Osteoblast (primary cell): ENCODE measurements at regions not wholly inside any gene's neighbourhood (a gene's known extent, or its start where the extent isn't known, plus 50 kb on each side); places are given as distances from the start of the nearest gene placed in this dataset.
"Not testable (repeated sequence)": the region's sequence is repeated elsewhere in the genome, so short reads cannot be mapped to it uniquely, and the experiment has no call there.

Experiments
- DNase-seq: peaks from one replicate; pipeline ENCODE4 v3.0.0; 2011; ENCODE audit warnings: low spot score, mixed read lengths; ENCODE audit not compliant: insufficient read length; ENCODE audit errors: missing footprints
- H2AFZ ChIP-seq: 2 replicates; pipeline ENCODE4 v1.6.0; 2011; ENCODE audit warnings: mild to moderate bottlenecking, low read length
- H3K27ac ChIP-seq: 2 replicates; pipeline ENCODE4 v1.5.1; 2011; ENCODE audit warnings: mild to moderate bottlenecking, low read depth, low read length, moderate library complexity
- H3K27me3 ChIP-seq: 2 replicates; pipeline ENCODE4 v1.6.0; 2012; ENCODE audit warnings: mild to moderate bottlenecking, control low read depth, inconsistent platforms, low read length, moderate library complexity; ENCODE audit not compliant: insufficient read depth
- H3K36me3 ChIP-seq: 2 replicates; pipeline ENCODE4 v1.5.1; 2011; ENCODE audit warnings: mild to moderate bottlenecking, low read length, control low read depth, moderate library complexity; ENCODE audit not compliant: insufficient read depth
- H3K4me1 ChIP-seq: 2 replicates; pipeline ENCODE4 v1.5.1; 2011; ENCODE audit warnings: mild to moderate bottlenecking, low read length, control low read depth, moderate library complexity; ENCODE audit not compliant: insufficient read depth
- H3K4me2 ChIP-seq: 2 replicates; pipeline ENCODE4 v1.6.0; 2011; ENCODE audit warnings: mild to moderate bottlenecking, low read length; ENCODE audit not compliant: insufficient read depth
- H3K4me3 ChIP-seq: fragments of 200-600 bp; sonication (generic); 3 replicates; pipeline ENCODE4 v1.5.1; 2012; ENCODE audit warnings: mild to moderate bottlenecking, low read length, inconsistent platforms; ENCODE audit not compliant: insufficient read depth
- H3K79me2 ChIP-seq: 2 replicates; pipeline ENCODE4 v1.6.0; 2012; ENCODE audit warnings: mild to moderate bottlenecking, low read length, control low read depth, inconsistent platforms; ENCODE audit not compliant: insufficient read depth
- H3K9me3 ChIP-seq: 2 replicates; pipeline ENCODE4 v1.5.1; 2011; ENCODE audit warnings: low read depth, low read length, control low read depth
- H4K20me1 ChIP-seq: 2 replicates; pipeline ENCODE4 v1.6.0; 2012; ENCODE audit warnings: mild to moderate bottlenecking, low read length, control low read depth; ENCODE audit not compliant: insufficient read depth
- TF ChIP-seq, protein P1 (sequence below): IDR thresholded peaks from 2 replicates; pipeline ENCODE4 v1.5.1; 2011; ENCODE audit warnings: mild to moderate bottlenecking, low read depth, low read length, moderate library complexity; ENCODE audit errors: extremely low read depth

DNA sequence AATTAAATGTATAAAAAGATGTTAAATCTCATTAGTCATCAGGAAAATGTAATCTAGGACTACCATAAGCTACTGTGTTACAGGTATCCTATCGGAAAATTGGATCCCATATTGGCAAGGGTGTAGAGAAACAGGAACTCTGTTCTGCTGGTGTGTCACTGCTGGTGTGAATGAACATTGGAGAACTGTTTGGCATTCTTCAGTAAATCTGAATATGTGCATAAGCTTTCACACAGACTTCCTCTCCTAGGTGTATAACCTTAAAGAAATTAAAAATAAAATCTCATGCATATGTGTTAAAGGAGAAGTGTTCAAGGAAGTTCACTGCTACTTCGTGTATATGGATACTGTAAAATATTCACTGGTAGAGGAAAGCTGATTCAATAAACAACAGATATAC lies 484.6 kb upstream of the TLE4 start:
- Histone ChIP-seq H4K20me1 (no peaks in the 10 kb centered on the region), H2AFZ (no peak overlapping the region), H3K9me3 (no peaks in the 10 kb centered on the region), H3K4me1 (no peaks in the 10 kb centered on the region), H3K27ac (no peak overlapping the region), H3K4me3 (no peak overlapping the region), H3K4me2 (no peak overlapping the region), H3K27me3 (no peaks in the 10 kb centered on the region), H3K79me2 (no peaks in the 10 kb centered on the region), H3K36me3 (no peaks in the 10 kb centered on the region)
- no peak for DNase-seq
- TF ChIP-seq, protein P1, sequence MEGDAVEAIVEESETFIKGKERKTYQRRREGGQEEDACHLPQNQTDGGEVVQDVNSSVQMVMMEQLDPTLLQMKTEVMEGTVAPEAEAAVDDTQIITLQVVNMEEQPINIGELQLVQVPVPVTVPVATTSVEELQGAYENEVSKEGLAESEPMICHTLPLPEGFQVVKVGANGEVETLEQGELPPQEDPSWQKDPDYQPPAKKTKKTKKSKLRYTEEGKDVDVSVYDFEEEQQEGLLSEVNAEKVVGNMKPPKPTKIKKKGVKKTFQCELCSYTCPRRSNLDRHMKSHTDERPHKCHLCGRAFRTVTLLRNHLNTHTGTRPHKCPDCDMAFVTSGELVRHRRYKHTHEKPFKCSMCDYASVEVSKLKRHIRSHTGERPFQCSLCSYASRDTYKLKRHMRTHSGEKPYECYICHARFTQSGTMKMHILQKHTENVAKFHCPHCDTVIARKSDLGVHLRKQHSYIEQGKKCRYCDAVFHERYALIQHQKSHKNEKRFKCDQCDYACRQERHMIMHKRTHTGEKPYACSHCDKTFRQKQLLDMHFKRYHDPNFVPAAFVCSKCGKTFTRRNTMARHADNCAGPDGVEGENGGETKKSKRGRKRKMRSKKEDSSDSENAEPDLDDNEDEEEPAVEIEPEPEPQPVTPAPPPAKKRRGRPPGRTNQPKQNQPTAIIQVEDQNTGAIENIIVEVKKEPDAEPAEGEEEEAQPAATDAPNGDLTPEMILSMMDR: no peak

DNA sequence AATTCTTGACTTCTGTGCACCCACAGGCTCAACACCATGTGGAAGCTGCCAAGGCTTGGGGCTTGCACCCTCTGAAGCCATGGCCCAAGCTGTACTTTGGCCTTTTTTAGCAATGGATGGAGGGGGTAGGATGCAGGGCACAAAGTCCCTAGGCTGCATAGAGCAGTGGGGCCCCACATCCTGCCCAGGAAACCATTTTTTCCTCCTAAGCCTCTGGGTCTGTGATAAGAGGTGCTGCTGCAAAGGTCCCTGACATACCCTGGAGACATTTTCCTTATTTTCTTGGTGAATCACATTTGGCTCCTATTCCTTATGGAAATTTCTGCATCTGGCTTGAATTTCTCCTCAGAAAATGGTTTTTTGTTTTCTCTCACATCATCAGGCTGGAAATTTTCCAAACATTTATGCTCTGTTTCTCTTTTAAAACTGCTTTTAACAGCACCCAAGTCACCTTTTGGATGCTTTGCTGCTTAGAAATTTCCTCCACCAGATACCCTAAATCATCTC lies 482.7 kb upstream of the TLE4 start:
- H3K36me3 ChIP-seq: no peaks in the 10 kb centered on the region
- H4K20me1 ChIP-seq: no peaks in the 10 kb centered on the region
- H3K27me3 ChIP-seq: no peaks in the 10 kb centered on the region
- no peak overlapping the region for H3K4me3 ChIP-seq
- TF ChIP-seq, protein P1: no peak
- no peaks in the 10 kb centered on the region for H3K79me2 ChIP-seq
- no peaks in the 10 kb centered on the region for H3K9me3 ChIP-seq
- no peaks in the 10 kb centered on the region for H3K4me1 ChIP-seq
- no peak overlapping the region for H3K4me2 ChIP-seq
- no peak overlapping the region for H3K27ac ChIP-seq
- DNase-seq: no peak
- H2AFZ ChIP-seq: no peak overlapping the region

DNA sequence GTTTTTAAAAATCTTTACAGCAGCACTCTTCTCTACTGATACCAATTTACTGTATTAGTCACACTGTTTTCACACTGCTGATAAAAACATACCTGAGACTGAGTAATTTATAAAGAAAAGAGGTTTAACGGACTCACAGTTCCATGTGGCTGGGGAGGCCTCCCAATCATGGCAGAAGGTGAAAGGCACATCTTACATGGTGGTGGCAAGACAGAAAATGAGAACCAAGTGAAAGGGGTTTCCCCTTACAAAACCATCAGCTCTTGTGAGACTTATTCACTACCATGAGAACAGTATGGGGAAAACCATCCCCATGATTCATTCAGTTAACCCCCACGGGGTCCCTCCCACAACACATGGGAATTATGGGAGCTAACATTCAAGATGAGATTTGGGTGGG lies 481.9 kb upstream of the TLE4 start:
- not testable (repeated sequence) for H3K36me3 ChIP-seq, H3K4me3 ChIP-seq, DNase-seq, H3K4me1 ChIP-seq, H3K4me2 ChIP-seq, H3K79me2 ChIP-seq, H3K9me3 ChIP-seq, H4K20me1 ChIP-seq, H3K27ac ChIP-seq, H2AFZ ChIP-seq, H3K27me3 ChIP-seq

DNA sequence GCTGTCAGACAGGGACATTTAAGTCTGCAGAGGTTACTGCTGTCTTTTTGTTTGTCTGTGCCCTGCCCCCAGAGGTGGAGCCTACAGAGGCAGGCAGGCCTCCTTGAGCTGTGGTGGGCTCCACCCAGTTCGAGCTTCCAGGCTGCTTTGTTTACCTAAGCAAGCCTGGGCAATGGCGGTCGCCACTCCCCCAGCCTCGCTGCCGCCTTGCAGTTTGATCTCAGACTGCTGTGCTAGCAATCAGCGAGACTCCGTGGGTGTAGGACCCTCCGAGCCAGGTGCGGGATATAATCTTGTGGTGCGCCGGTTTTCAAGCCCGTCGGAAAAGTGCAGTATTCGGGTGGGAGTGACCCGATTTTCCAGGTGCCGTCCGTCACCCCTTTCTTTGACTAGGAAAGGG lies 468.5 kb upstream of the TLE4 start:
- not testable (repeated sequence) for H3K27ac ChIP-seq, H3K36me3 ChIP-seq

DNA sequence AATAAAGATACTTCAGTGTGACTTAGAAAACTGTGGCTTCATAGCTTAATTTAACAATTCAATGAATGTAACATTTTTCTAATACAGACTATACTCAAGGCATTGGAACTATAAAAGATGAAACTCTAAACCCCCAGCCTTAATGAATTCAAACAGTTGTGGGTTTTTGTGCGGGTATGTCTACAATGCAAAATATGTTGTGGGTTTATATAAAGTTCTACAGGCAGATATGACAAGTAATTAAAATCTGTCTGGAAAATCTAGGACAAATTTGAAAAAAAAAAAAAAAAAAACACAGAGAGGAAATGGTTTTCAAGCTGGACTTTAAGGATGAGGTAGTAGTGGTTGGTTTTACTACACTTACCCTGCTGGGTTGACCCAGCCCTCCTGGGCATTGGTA lies 467.5 kb upstream of the TLE4 start:
- TF ChIP-seq, protein P1: no peak
- H3K4me3 ChIP-seq: no peak overlapping the region
- H2AFZ ChIP-seq: no peak overlapping the region
- no peaks in the 10 kb centered on the region for H3K27me3 ChIP-seq
- no peak overlapping the region for H3K27ac ChIP-seq
- no peak for DNase-seq
- H3K79me2 ChIP-seq: no peaks in the 10 kb centered on the region
- H3K9me3 ChIP-seq: no peaks in the 10 kb centered on the region
- no peaks in the 10 kb centered on the region for H3K36me3 ChIP-seq
- no peak overlapping the region for H3K4me2 ChIP-seq
- H3K4me1 ChIP-seq: peaks cover 5% of the 10 kb centered on the region
- no peaks in the 10 kb centered on the region for H4K20me1 ChIP-seq

More for the DNA sequence above, 468.5 kb upstream of the TLE4 start:
- not testable (repeated sequence) for DNase-seq, H3K4me1 ChIP-seq, H3K4me3 ChIP-seq, H3K79me2 ChIP-seq, H4K20me1 ChIP-seq, H2AFZ ChIP-seq, H3K27me3 ChIP-seq, H3K9me3 ChIP-seq, H3K4me2 ChIP-seq
